ENCODE measurements at regions not wholly inside any gene's neighbourhood (a gene's known extent, or its start where the extent isn't known, plus 50 kb on each side); places are given as distances from the start of the nearest gene placed in this dataset.
A peak's percentile ranks its signal among the peaks of the same experiment; 100 is the strongest.
"Not testable (repeated sequence)": the region's sequence is repeated elsewhere in the genome, so short reads cannot be mapped to it uniquely, and the experiment has no call there.

GRCh38 chr12:89225401-89225800 lies 126.9 kb downstream of the DUSP6 start:
- dilution Hi-C loops (cut with MboI; ENCODE audit: extremely low pct_ligation_motif_present, low sequenced_read_pairs) = no loop called here
- Histone ChIP-seq H3K9me1 (ENCODE audit: control insufficient read depth, extremely low read depth, insufficient read depth, low read length) (no peaks in the 10 kb centered on the region), H3K36me3 (ENCODE audit: control insufficient read depth in 2 of 2, extremely low read depth in 1 of 2, insufficient read depth in 2 of 2, low read length in 2 of 2) (no peaks in the 10 kb centered on the region), H3K27me3 (ENCODE audit: control insufficient read depth, extremely low read depth, insufficient read depth, low read length) (no peaks in the 10 kb centered on the region), H3K9ac (ENCODE audit: control insufficient read depth, extremely low read depth, insufficient read depth, low read length) (peak overlapping the region; percentile 73), H3K4me2 (ENCODE audit: control insufficient read depth, extremely low read depth, insufficient read depth, low read depth, low read length) (peak overlapping the region; percentile 82), H3K79me2 (ENCODE audit: control insufficient read depth, insufficient read depth, low read length) (no peaks in the 10 kb centered on the region), H3K4me3 (ENCODE audit: control insufficient read depth in 2 of 3, extremely low read depth in 1 of 3, insufficient read depth in 2 of 3, low read depth in 1 of 3, low read length in 3 of 3) (peak overlapping the region in 2 of 3 experiments; percentile 37 to 47), H3K27ac (ENCODE audit: control insufficient read depth, insufficient read depth, low read length) (peak overlapping the region; percentile 97), H3K4me1 (ENCODE audit: control insufficient read depth, extremely low read depth, insufficient read depth, low read length) (peaks cover 39% of the 10 kb centered on the region), H2AFZ (ENCODE audit: control insufficient read depth, low read length) (peak overlapping the region; percentile 17), H3K9me3 (ENCODE audit: control insufficient read depth, low read depth, low read length) (no peaks in the 10 kb centered on the region), H4K20me1 (ENCODE audit: control insufficient read depth, extremely low read depth, insufficient read depth, low read length) (no peaks in the 10 kb centered on the region)
- no peak for TF ChIP-seq CTCF (optimal IDR thresholded peaks at IDR 0.05 in 1 of 3, IDR thresholded peaks at IDR 0.05 in 1 of 3, conservative IDR thresholded peaks at IDR 0.05 in 1 of 3; ENCODE audit: extremely low read depth in 1 of 3, insufficient read depth in 2 of 3, low read length in 3 of 3)
- FAIRE-seq (peak; percentile 82), DNase-seq (ENCODE audit: low read depth, low spot score) (peak; percentile 80)

GRCh38 chr12:89222580-89222979 lies 129.7 kb downstream of the DUSP6 start:
- H3K36me3 ChIP-seq (ENCODE audit: control insufficient read depth in 2 of 2, extremely low read depth in 1 of 2, insufficient read depth in 2 of 2, low read length in 2 of 2); H3K9me1 ChIP-seq (ENCODE audit: control insufficient read depth, extremely low read depth, insufficient read depth, low read length); H4K20me1 ChIP-seq (ENCODE audit: control insufficient read depth, extremely low read depth, insufficient read depth, low read length); H3K4me2 ChIP-seq (ENCODE audit: control insufficient read depth, extremely low read depth, insufficient read depth, low read depth, low read length); FAIRE-seq; H3K27me3 ChIP-seq (ENCODE audit: control insufficient read depth, extremely low read depth, insufficient read depth, low read length); H3K9ac ChIP-seq (ENCODE audit: control insufficient read depth, extremely low read depth, insufficient read depth, low read length); H3K4me3 ChIP-seq (ENCODE audit: control insufficient read depth in 2 of 3, extremely low read depth in 1 of 3, insufficient read depth in 2 of 3, low read depth in 1 of 3, low read length in 3 of 3); H3K27ac ChIP-seq (ENCODE audit: control insufficient read depth, insufficient read depth, low read length); H3K79me2 ChIP-seq (ENCODE audit: control insufficient read depth, insufficient read depth, low read length); H2AFZ ChIP-seq (ENCODE audit: control insufficient read depth, low read length); H3K9me3 ChIP-seq (ENCODE audit: control insufficient read depth, low read depth, low read length); DNase-seq (ENCODE audit: low read depth, low spot score); dilution Hi-C loops (cut with MboI; ENCODE audit: extremely low pct_ligation_motif_present, low sequenced_read_pairs): not testable (repeated sequence)
- peaks cover 35% of the 10 kb centered on the region for H3K4me1 ChIP-seq (ENCODE audit: control insufficient read depth, extremely low read depth, insufficient read depth, low read length)

GRCh38 chr12:89217472-89217871 lies 134.8 kb downstream of the DUSP6 start:
- Histone ChIP-seq H3K4me2 (ENCODE audit: control insufficient read depth, extremely low read depth, insufficient read depth, low read depth, low read length) (peak overlapping the region; percentile 45), H2AFZ (ENCODE audit: control insufficient read depth, low read length) (peak overlapping the region; percentile 72)

More at GRCh38 chr12:89217472-89217871, 134.8 kb downstream of the DUSP6 start:
- Histone ChIP-seq H3K27ac (ENCODE audit: control insufficient read depth, insufficient read depth, low read length) (no peak overlapping the region), H3K9ac (ENCODE audit: control insufficient read depth, extremely low read depth, insufficient read depth, low read length) (no peak overlapping the region), H3K79me2 (ENCODE audit: control insufficient read depth, insufficient read depth, low read length) (no peaks in the 10 kb centered on the region), H4K20me1 (ENCODE audit: control insufficient read depth, extremely low read depth, insufficient read depth, low read length) (no peaks in the 10 kb centered on the region), H3K9me1 (ENCODE audit: control insufficient read depth, extremely low read depth, insufficient read depth, low read length) (no peaks in the 10 kb centered on the region), H3K9me3 (ENCODE audit: control insufficient read depth, low read depth, low read length) (no peaks in the 10 kb centered on the region), H3K36me3 (ENCODE audit: control insufficient read depth in 2 of 2, extremely low read depth in 1 of 2, insufficient read depth in 2 of 2, low read length in 2 of 2) (no peaks in the 10 kb centered on the region), H3K4me3 (ENCODE audit: control insufficient read depth in 2 of 3, extremely low read depth in 1 of 3, insufficient read depth in 2 of 3, low read depth in 1 of 3, low read length in 3 of 3) (no peak overlapping the region), H3K27me3 (ENCODE audit: control insufficient read depth, extremely low read depth, insufficient read depth, low read length) (no peaks in the 10 kb centered on the region), H3K4me1 (ENCODE audit: control insufficient read depth, extremely low read depth, insufficient read depth, low read length) (peaks cover 6% of the 10 kb centered on the region)
- dilution Hi-C loops (cut with MboI; ENCODE audit: extremely low pct_ligation_motif_present, low sequenced_read_pairs) = no loop called here
- no peak for TF ChIP-seq EZH2 (IDR thresholded peaks at IDR 0.05; ENCODE audit: low read length)
- FAIRE-seq (peak; percentile 52), DNase-seq (ENCODE audit: low read depth, low spot score) (no peak)
